ENCODE measurements at regions not wholly inside any gene's neighbourhood (a gene's known extent, or its start where the extent isn't known, plus 50 kb on each side); places are given as distances from the start of the nearest gene placed in this dataset.

DNA sequence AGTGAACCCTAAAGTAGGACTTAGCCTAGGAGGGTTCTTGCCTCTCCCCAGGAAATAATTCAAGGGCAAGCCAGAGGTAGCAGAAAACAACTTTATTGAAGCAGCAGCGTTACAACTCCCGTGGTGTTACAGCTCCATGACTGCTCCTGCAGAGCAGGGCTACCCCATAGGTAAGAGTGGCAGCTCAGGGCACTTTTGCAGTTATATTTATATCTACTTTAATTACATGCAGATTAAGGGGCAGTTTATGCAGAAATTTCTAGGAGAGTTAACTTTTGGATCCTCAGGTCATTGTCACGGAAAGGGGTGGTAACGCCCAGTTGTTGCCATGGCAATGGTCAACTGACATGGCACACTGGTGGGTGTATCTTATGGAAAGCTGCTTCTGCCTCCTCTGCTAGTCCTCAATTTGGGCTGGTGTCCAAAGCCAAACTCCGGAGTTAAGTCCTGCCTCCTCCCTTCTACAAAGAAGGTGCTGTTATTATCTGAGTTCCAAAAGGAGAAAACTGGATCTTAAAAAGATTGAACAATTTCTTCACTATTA lies 1413.0 kb downstream of the DSC3 start:
- ATAC-seq (replicated peaks), result no peak
- H3K4me3 Mint-ChIP-seq, result no peak overlapping the region
- H3K27me3 Mint-ChIP-seq, result no peaks in the 10 kb centered on the region
- H3K9me3 Mint-ChIP-seq, result peaks cover 15% of the 10 kb centered on the region
- no peak overlapping the region for H3K27ac Mint-ChIP-seq
- H3K4me1 Mint-ChIP-seq, result no peaks in the 10 kb centered on the region
- no peaks in the 10 kb centered on the region for H3K36me3 Mint-ChIP-seq (ENCODE audit: low read depth)

DNA sequence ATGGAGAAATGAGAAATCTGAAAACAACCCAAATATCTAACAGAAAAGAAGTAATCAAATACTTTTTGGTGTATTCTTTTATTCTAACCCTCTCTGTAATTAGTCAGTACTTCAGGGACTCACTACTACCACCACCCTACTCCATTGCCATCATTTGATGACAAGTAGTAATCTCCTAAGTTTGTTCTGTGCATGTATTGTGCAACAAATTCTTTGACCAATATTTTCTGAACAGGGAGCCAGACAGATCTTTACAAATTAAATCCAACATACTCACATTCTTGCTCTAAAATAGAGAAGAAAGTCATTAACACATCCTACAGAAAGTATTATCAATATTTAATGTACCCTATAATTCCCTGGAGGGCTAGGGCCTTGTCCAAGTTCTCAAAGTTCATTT lies 1416.4 kb downstream of the DSC3 start:
- no peaks in the 10 kb centered on the region for H3K36me3 Mint-ChIP-seq (ENCODE audit: low read depth)
- H3K4me3 Mint-ChIP-seq, result no peak overlapping the region
- no peaks in the 10 kb centered on the region for H3K27me3 Mint-ChIP-seq

DNA sequence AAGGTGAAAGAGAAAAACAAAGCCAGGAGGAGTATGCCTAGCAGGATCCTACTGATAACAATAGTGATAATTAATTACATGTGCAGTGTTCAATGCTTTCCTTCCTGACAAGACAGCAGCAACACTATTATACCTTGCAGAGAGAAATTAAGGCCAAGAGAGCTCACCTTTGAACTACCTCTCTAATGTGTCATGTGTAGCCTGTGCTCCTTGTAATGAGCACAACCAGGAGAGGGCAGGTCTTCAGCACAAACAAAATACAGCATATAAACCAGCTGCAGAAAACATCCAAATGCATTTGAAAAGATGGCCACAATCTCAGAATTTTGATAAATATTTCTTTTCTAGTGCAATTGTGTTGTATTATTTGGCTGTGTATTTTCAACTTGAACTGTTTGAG lies 1425.7 kb downstream of the DSC3 start:
- Mint-ChIP-seq H3K4me3 (no peak overlapping the region), H3K27ac (no peak overlapping the region), H3K4me1 (no peaks in the 10 kb centered on the region), H3K27me3 (no peaks in the 10 kb centered on the region), H3K9me3 (peaks cover 15% of the 10 kb centered on the region), H3K36me3 (ENCODE audit: low read depth) (no peaks in the 10 kb centered on the region)
- ATAC-seq (replicated peaks), result no peak

More for the DNA sequence above, 1416.4 kb downstream of the DSC3 start:
- no peaks in the 10 kb centered on the region for H3K4me1 Mint-ChIP-seq
- H3K27ac Mint-ChIP-seq, result no peak overlapping the region
- peaks cover 12% of the 10 kb centered on the region for H3K9me3 Mint-ChIP-seq
- no peak for ATAC-seq (replicated peaks)

DNA sequence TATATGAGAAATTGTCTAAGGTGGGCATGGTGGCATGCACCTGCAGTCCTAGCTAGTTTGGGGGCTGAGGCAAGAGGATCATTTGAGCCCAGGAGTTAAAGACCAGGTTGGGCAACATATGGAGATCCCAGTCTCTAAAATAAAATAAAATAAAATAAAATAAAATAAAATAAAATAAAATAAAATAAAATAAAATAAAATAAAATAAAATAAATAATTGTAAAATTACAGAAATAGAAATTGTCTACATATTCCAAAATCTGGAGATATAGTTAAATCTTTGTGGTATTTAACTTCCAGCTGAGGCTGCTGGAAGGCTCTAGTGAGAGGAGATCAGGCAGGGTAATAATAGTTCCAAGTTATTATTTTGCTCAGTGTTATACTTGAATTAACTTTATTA lies 1432.1 kb upstream of the CDH2 start:
- Mint-ChIP-seq H3K4me3 (no peak overlapping the region), H3K36me3 (ENCODE audit: low read depth) (no peaks in the 10 kb centered on the region), H3K27ac (no peak overlapping the region), H3K9me3 (peaks cover 25% of the 10 kb centered on the region), H3K4me1 (no peaks in the 10 kb centered on the region), H3K27me3 (no peaks in the 10 kb centered on the region)
- ATAC-seq (replicated peaks), result no peak

DNA sequence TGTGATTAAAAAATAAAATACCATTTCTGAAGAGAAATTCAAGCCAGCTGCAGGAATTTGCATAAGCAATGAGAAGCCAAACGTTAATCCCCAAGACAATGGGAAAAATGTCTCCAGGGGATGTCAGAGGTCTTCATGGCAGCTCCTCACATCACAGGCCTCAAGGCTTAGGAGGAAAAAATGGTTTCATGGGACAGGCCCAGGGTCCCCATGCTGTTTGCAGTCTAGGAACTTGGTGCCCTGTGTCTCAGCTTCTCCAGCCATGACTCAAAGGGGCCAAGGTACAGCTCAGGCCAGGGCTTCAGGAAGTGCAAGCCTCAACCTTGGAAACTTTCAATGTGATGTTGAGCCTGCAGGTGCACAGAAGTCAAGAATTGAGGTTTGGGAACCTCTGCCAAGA lies 1428.4 kb upstream of the CDH2 start:
- Mint-ChIP-seq H3K9me3 (peaks cover 23% of the 10 kb centered on the region), H3K27me3 (no peaks in the 10 kb centered on the region), H3K27ac (no peak overlapping the region), H3K4me1 (no peaks in the 10 kb centered on the region), H3K36me3 (ENCODE audit: low read depth) (no peaks in the 10 kb centered on the region), H3K4me3 (no peak overlapping the region)
- no peak for ATAC-seq (replicated peaks)

DNA sequence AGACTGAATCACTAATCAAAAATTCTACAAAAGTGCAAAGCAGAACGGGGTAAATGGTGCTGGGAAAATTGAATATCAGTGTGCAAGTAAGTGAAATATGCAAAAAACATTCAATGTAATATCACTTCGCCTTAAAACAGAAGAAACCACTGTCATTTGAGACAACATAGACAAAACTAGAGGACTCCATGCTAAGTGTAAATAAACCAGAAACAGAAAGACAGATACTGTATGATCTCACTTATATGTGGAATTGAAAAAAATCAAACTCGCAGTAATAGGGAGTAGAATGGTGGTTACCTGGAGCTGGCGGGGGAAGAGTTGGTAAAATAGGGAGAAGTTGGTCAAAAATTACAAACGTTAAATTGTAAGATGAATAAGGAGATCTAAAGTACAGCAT lies 1420.0 kb upstream of the CDH2 start:
- H3K27ac Mint-ChIP-seq, result no peak overlapping the region
- no peaks in the 10 kb centered on the region for H3K4me1 Mint-ChIP-seq
- peaks cover 5% of the 10 kb centered on the region for H3K9me3 Mint-ChIP-seq
- H3K4me3 Mint-ChIP-seq, result no peak overlapping the region
- peak; percentile 43 for ATAC-seq (replicated peaks)
- no peaks in the 10 kb centered on the region for H3K36me3 Mint-ChIP-seq (ENCODE audit: low read depth)
- H3K27me3 Mint-ChIP-seq, result no peaks in the 10 kb centered on the region

DNA sequence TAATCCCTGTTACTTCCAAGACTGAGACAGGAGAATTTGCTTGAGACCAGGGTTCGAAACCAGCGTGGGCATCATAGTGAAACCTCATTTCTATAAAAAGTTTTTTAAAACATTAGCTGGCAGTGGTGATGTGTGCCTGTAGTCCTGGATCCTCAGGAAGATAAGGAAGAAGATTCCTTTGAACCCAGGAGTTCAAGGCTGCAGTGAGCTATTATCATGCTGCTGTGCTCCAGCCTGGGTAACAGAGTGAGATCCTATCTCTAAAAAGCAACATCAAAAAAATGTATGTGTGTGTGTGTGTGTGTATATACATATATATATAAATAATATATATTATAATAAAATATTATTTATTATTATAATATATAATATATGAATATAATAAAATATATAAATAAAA lies 1417.6 kb upstream of the CDH2 start:
- H3K27ac Mint-ChIP-seq, result no peak overlapping the region
- no peaks in the 10 kb centered on the region for H3K4me1 Mint-ChIP-seq
- H3K9me3 Mint-ChIP-seq, result peaks cover 8% of the 10 kb centered on the region
- H3K27me3 Mint-ChIP-seq, result no peaks in the 10 kb centered on the region
- ATAC-seq (replicated peaks), result peak; percentile 28
- no peaks in the 10 kb centered on the region for H3K36me3 Mint-ChIP-seq (ENCODE audit: low read depth)
- H3K4me3 Mint-ChIP-seq, result no peak overlapping the region

DNA sequence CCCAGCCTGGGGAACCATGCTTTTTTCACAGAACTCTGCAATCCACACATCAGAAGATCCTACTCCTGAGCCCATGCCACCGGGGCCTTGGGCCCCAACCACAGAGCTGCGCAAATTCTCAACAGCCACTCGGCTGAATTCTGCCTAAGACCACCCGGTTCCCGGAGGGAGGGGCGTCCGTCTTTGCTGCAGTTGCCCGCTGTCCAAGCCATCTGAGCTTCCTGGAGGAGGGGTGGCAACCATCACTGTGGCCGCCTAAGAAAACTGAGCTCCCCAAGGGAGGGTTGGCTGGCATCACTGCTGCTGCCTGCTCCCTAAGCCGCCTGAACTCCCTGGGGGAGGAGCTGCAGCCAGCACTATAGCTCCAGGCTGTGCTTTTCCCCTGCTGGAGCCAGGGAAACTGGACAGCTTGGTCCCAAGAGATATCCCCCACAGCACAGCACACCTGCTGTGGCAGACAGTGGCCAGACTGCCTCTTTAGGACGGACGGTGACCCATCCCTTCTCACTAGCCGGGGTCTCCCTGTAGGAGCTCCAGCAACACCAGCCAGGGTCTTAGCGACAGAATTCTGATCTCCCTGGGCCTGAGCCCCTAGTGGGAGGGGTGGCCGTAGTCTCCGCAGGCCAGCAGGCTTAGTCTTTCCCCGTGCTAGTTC lies 1411.6 kb upstream of the CDH2 start:
- no peak for ATAC-seq (replicated peaks)
- no peaks in the 10 kb centered on the region for H3K4me1 Mint-ChIP-seq
- no peak overlapping the region for H3K27ac Mint-ChIP-seq
- peaks cover 21% of the 10 kb centered on the region for H3K9me3 Mint-ChIP-seq
- no peaks in the 10 kb centered on the region for H3K27me3 Mint-ChIP-seq
- H3K36me3 Mint-ChIP-seq (ENCODE audit: low read depth), result no peaks in the 10 kb centered on the region
- no peak overlapping the region for H3K4me3 Mint-ChIP-seq

DNA sequence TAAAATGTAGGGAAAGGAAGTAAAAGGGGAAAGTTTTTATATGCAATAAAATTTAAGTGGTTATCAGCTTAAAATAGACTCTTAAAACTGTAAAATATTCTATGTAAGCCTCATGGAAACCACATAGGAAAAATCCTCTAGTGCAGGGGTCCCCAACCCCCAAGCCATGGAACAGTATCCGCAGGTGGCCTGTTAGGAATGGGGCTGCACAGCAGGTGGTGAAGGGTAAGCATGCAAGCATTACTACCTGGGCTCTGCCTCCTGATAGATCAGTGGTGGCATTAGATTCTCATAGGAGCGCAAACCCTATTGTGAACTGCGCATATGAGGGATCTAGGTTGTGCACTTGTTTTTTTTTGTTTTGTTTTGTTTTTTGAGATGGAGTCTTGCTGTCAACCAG lies 1409.3 kb upstream of the CDH2 start:
- H3K4me3 Mint-ChIP-seq, result no peak overlapping the region
- no peaks in the 10 kb centered on the region for H3K36me3 Mint-ChIP-seq (ENCODE audit: low read depth)
- H3K4me1 Mint-ChIP-seq, result no peaks in the 10 kb centered on the region
- H3K9me3 Mint-ChIP-seq, result peaks cover 25% of the 10 kb centered on the region
- no peak for ATAC-seq (replicated peaks)
- no peak overlapping the region for H3K27ac Mint-ChIP-seq
- H3K27me3 Mint-ChIP-seq, result no peaks in the 10 kb centered on the region

DNA sequence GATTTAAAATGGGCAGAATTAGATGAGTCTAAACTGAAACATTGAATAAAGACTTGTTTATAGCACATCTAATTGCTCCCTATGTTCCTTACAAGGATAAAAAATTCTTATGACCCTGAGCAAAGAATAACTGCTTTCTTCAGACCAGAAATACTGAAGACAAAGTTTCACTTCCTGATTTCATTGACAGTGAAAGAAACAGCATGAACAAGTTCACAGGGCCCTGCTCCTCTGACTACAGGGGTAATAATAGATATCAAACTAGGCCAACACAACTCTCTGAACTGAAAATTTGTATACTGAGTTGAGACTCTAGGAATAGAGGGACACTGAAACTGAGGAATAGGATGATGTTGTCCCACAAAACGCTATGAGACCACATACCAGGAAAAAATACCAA lies 1383.3 kb upstream of the CDH2 start:
- no peaks in the 10 kb centered on the region for H3K27me3 Mint-ChIP-seq
- no peak for ATAC-seq (replicated peaks)

DNA sequence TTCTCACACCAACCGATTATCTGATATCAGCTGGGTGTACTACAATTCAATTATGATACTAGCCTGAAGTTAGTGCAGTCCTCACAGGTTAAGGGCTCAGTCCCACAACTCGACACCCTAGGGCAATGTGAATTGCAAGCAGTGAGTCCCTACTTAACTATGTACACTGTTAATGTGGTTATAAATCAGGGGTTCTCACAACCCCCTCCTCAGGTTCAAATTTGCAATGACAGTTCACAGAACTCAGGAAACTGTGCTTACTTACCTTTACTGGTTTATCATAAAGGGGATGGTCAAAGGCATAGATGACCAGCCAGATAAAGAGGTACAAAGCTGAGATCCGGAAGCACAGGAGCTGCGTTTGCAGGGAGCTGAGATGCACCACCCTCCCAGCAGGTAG lies 1379.1 kb upstream of the CDH2 start:
- Mint-ChIP-seq H3K4me3 (no peak overlapping the region), H3K9me3 (peaks cover 9% of the 10 kb centered on the region), H3K27me3 (no peaks in the 10 kb centered on the region), H3K4me1 (no peaks in the 10 kb centered on the region), H3K36me3 (ENCODE audit: low read depth) (no peaks in the 10 kb centered on the region), H3K27ac (no peak overlapping the region)
- no peak for ATAC-seq (replicated peaks)

More for the DNA sequence above, 1383.3 kb upstream of the CDH2 start:
- Mint-ChIP-seq H3K9me3 (peaks cover 9% of the 10 kb centered on the region), H3K4me3 (no peak overlapping the region), H3K4me1 (no peaks in the 10 kb centered on the region), H3K27ac (no peak overlapping the region), H3K36me3 (ENCODE audit: low read depth) (no peaks in the 10 kb centered on the region)

DNA sequence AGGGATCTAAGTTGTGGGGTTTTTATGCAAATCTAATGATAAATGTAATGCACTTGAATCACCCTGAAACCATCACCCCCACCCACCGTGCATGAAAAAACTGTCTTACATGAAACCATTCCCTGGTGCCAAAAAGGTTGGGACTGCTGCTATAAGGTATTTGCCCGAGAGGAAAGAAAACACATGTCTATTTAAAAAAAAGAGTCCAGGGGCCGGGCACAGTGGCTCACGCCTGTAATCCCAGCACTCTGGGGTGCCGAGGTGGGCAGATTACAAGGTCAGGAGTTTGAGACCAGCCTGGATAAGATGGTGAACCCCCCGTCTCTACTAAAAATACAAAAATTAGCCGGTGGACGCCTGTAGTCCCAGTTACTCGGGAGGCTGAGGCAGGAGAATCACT lies 1372.8 kb upstream of the CDH2 start:
- no peak for ATAC-seq (replicated peaks)
- no peaks in the 10 kb centered on the region for H3K27me3 Mint-ChIP-seq
- no peak overlapping the region for H3K4me3 Mint-ChIP-seq
- no peaks in the 10 kb centered on the region for H3K36me3 Mint-ChIP-seq (ENCODE audit: low read depth)
- no peaks in the 10 kb centered on the region for H3K4me1 Mint-ChIP-seq
- no peak overlapping the region for H3K27ac Mint-ChIP-seq
- H3K9me3 Mint-ChIP-seq, result peaks cover 8% of the 10 kb centered on the region

DNA sequence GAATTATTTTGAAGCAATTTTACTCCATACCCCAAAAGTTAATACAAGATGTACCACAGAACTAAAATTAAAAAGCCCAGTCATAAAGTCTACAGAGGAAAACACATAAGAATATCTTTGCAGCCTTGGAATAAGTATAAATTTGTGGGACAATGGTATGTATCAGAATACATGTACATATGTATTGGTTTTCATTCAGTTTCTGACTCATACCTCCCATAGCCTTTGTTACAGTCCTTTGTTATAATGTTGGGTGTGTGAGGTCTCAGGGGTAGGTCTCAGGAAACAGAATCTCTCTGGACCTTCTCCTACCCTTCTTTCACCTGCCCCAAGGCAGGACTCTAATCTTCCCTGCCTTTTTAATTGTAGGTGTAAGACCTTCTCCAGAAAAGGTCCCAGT lies 1370.7 kb upstream of the CDH2 start:
- Mint-ChIP-seq H3K27ac (no peak overlapping the region), H3K4me3 (no peak overlapping the region), H3K36me3 (ENCODE audit: low read depth) (no peaks in the 10 kb centered on the region), H3K4me1 (no peaks in the 10 kb centered on the region), H3K9me3 (peaks cover 3% of the 10 kb centered on the region), H3K27me3 (no peaks in the 10 kb centered on the region)
- ATAC-seq (replicated peaks), result no peak

DNA sequence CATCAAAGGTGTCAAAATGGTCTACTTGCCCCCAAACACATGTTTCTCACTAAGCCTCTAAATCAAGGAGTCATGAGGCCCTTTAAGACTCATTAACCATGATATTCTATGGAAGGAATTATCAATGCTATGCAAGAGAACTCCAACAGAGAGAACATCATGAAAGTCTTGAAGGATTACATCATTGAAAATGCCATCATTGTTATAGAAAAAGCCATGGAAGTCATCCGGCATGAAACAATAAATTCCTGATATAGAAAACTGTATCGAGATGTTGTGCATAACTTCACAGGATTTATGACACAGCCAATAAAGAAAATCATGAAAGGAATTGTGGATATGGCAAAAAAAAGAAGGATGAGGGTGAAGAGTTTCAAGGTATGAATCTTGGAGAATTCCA lies 1363.6 kb upstream of the CDH2 start:
- H3K27ac Mint-ChIP-seq, result no peak overlapping the region
- H3K36me3 Mint-ChIP-seq (ENCODE audit: low read depth), result no peaks in the 10 kb centered on the region
- no peak for ATAC-seq (replicated peaks)
- H3K9me3 Mint-ChIP-seq, result peaks cover 8% of the 10 kb centered on the region
- H3K27me3 Mint-ChIP-seq, result no peaks in the 10 kb centered on the region
- H3K4me3 Mint-ChIP-seq, result no peak overlapping the region
- H3K4me1 Mint-ChIP-seq, result no peaks in the 10 kb centered on the region

DNA sequence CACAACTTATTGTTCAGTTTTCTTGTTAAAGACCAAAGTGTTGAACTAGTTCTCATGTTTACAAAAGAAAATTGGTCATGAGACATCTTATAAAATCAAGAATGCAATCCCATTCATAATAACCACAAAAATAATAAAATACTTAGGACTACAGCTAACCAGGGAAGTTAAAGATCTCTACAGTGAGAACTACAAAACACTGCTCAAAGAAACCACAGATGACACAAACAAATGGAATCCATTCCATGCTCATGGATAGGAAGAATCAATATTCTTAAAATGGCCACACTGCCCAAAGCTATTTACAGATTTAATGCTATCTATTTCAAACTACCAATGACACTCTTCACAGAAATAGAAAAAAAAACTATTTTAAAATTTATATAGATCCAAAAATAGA lies 1354.8 kb upstream of the CDH2 start:
- peaks cover 13% of the 10 kb centered on the region for H3K9me3 Mint-ChIP-seq
- ATAC-seq (replicated peaks), result no peak
- no peaks in the 10 kb centered on the region for H3K4me1 Mint-ChIP-seq
- H3K36me3 Mint-ChIP-seq (ENCODE audit: low read depth), result no peaks in the 10 kb centered on the region
- no peak overlapping the region for H3K27ac Mint-ChIP-seq
- H3K27me3 Mint-ChIP-seq, result no peaks in the 10 kb centered on the region
- H3K4me3 Mint-ChIP-seq, result no peak overlapping the region

DNA sequence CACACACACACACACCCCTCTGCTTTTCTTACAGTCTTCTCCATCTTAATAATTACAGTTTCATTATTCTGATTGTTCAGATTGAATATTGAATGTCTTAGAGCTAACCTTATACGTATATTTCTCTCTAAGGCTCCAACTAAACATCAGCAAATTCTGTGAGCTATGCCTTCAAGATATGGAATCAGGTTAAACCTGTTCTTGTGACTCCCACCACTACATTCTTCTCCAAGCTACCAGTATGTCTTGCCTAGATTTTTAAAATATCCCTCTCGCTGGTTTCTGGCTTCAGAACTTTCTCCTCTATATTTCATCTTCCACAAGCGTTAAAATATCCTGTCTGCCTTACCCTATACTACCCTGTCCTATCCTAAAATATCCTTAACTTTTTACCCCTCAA lies 1346.4 kb upstream of the CDH2 start:
- H3K36me3 Mint-ChIP-seq (ENCODE audit: low read depth), result no peaks in the 10 kb centered on the region
- no peaks in the 10 kb centered on the region for H3K27me3 Mint-ChIP-seq
- H3K9me3 Mint-ChIP-seq, result peaks cover 15% of the 10 kb centered on the region
- ATAC-seq (replicated peaks), result no peak
- no peak overlapping the region for H3K4me3 Mint-ChIP-seq
- H3K27ac Mint-ChIP-seq, result no peak overlapping the region
- no peaks in the 10 kb centered on the region for H3K4me1 Mint-ChIP-seq

Data from activated T-helper 17 cell treated with anti-CD3 and anti-CD28 coated beads, Interleukin-2, amount 50 U/mL, for 72 hours (primary cell).